ENCODE measurements at regions not wholly inside any gene's neighbourhood (a gene's known extent, or its start where the extent isn't known, plus 50 kb on each side); places are given as distances from the start of the nearest gene placed in this dataset.

DNA sequence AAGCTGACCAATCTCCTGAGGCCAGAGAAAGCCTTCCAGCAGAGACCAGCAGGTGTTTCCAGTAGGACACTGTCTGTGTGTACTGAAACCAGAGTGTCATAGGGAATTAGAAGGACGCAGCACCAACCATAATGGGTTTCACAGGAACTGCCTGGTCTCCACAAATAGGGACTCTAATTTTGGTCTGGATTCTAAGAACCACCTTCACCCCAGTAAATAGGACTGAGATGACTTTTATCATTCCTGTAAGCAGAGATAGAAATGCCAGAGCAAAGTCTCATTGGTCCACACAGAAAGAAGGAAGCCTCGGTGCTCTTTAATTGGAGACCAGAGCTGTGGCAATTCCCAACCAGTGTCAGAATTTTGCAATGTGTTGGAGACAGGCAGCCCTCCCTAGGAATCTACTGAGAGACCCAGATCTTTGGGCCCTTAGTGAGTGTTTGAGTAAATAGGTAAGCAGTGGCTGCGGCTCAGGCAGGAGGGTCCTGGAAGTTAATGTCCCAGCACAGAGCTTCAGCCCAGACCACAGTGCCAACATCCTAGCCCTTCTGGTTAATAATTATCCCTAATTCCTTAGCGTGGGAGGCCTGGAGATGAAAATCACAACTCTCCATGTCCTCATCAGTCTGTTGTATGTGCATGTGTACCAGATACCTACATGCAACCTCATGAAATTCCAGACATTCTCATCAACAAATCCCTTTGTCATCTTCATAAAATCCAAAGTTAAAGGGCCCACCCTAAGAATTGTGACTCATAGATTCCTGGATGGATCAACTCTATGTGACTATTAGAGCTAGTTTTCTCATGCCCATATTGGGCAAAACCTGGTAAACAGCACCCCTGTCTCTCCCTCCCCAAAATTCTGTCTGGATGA lies 81.2 kb downstream of the UNC5CL start:
- no peak for DNase-seq (ENCODE audit: low spot score in 2 of 2)
- intact Hi-C loops (cut with DNase I; ENCODE audit: low total_unique reads) = no loop called here
- H3K4me3 ChIP-seq (ENCODE audit: low read depth, poor library complexity, severe bottlenecking) = no peak overlapping the region
- no peak for TF ChIP-seq POLR2A (IDR thresholded peaks at IDR 0.05)
- TF ChIP-seq, protein P1, sequence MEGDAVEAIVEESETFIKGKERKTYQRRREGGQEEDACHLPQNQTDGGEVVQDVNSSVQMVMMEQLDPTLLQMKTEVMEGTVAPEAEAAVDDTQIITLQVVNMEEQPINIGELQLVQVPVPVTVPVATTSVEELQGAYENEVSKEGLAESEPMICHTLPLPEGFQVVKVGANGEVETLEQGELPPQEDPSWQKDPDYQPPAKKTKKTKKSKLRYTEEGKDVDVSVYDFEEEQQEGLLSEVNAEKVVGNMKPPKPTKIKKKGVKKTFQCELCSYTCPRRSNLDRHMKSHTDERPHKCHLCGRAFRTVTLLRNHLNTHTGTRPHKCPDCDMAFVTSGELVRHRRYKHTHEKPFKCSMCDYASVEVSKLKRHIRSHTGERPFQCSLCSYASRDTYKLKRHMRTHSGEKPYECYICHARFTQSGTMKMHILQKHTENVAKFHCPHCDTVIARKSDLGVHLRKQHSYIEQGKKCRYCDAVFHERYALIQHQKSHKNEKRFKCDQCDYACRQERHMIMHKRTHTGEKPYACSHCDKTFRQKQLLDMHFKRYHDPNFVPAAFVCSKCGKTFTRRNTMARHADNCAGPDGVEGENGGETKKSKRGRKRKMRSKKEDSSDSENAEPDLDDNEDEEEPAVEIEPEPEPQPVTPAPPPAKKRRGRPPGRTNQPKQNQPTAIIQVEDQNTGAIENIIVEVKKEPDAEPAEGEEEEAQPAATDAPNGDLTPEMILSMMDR (IDR thresholded peaks at IDR 0.05) = no peak
- WGBS, 2 donors = 83 to 86% methylated on average over 4 of the region's 4 CpGs

- H3K4me3 ChIP-seq (ENCODE audit: low read depth, poor library complexity, severe bottlenecking) = no peak overlapping the region
- DNase-seq (ENCODE audit: low spot score in 2 of 2) = no peak
- TF ChIP-seq, protein P1 (IDR thresholded peaks at IDR 0.05) = no peak
- no peak for TF ChIP-seq POLR2A (IDR thresholded peaks at IDR 0.05)
- WGBS, 2 donors = 76 to 77% methylated on average over 2 of the region's 2 CpGs
- intact Hi-C loops (cut with DNase I; ENCODE audit: low total_unique reads) = no loop called here
These were observed 82.1 kb downstream of the UNC5CL start for GRCh38 chr6:40956936-40957335.

DNA sequence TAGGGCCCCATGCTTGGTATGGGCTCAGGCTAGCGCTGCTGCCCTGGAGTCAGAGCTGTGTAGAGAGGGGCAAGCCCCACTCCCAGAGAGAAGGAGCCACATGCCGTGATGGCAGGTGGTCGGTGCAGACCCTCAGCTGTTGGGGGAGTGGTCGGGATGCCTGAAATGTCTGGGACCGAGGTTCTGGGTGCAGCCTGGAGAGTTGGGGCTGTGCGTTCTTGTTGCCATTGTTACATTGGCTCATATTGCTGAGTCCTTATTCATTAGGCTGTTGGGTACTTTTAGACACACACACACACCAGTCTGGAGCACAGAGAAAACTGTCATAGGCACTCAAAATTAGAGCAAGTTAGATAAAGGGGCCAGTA lies 83.9 kb downstream of the UNC5CL start:
- DNase-seq (ENCODE audit: low spot score in 2 of 2) = no peak
- TF ChIP-seq POLR2A (IDR thresholded peaks at IDR 0.05) = no peak
- TF ChIP-seq, protein P1 (IDR thresholded peaks at IDR 0.05) = no peak
- intact Hi-C loops (cut with DNase I; ENCODE audit: low total_unique reads) = no loop called here

GRCh38 chr6:40954446-40955177 lies 84.4 kb downstream of the UNC5CL start:
- WGBS, 2 donors = 88 to 95% methylated on average over 5 to 6 of the region's 6 CpGs

More for the DNA sequence above, 83.9 kb downstream of the UNC5CL start:
- no peak overlapping the region for H3K4me3 ChIP-seq (ENCODE audit: low read depth, poor library complexity, severe bottlenecking)
- 90 to 98% methylated on average over 6 of the region's 6 CpGs for WGBS, 2 donors

GRCh38 chr6:40953486-40953885 lies 85.5 kb downstream of the UNC5CL start:
- DNase-seq (ENCODE audit: low spot score in 2 of 2) = no peak
- H3K4me3 ChIP-seq (ENCODE audit: low read depth, poor library complexity, severe bottlenecking) = no peak overlapping the region
- intact Hi-C loops (cut with DNase I; ENCODE audit: low total_unique reads) = no loop called here
- WGBS, 2 donors = 53 to 62% methylated on average over 4 of the region's 4 CpGs
- TF ChIP-seq, protein P1 (IDR thresholded peaks at IDR 0.05) = no peak
- TF ChIP-seq POLR2A (IDR thresholded peaks at IDR 0.05) = no peak

More at GRCh38 chr6:40954446-40955177, 84.4 kb downstream of the UNC5CL start:
- intact Hi-C loops (cut with DNase I; ENCODE audit: low total_unique reads) = no loop called here
- DNase-seq (ENCODE audit: low spot score in 2 of 2) = no peak
- TF ChIP-seq, protein P1 (IDR thresholded peaks at IDR 0.05) = no peak
- TF ChIP-seq POLR2A (IDR thresholded peaks at IDR 0.05) = no peak
- H3K4me3 ChIP-seq (ENCODE audit: low read depth, poor library complexity, severe bottlenecking) = no peak overlapping the region
